ENCODE measurements at regions not wholly inside any gene's neighbourhood (a gene's known extent, or its start where the extent isn't known, plus 50 kb on each side); places are given as distances from the start of the nearest gene placed in this dataset.
A peak's percentile ranks its signal among the peaks of the same experiment; 100 is the strongest.

DNA sequence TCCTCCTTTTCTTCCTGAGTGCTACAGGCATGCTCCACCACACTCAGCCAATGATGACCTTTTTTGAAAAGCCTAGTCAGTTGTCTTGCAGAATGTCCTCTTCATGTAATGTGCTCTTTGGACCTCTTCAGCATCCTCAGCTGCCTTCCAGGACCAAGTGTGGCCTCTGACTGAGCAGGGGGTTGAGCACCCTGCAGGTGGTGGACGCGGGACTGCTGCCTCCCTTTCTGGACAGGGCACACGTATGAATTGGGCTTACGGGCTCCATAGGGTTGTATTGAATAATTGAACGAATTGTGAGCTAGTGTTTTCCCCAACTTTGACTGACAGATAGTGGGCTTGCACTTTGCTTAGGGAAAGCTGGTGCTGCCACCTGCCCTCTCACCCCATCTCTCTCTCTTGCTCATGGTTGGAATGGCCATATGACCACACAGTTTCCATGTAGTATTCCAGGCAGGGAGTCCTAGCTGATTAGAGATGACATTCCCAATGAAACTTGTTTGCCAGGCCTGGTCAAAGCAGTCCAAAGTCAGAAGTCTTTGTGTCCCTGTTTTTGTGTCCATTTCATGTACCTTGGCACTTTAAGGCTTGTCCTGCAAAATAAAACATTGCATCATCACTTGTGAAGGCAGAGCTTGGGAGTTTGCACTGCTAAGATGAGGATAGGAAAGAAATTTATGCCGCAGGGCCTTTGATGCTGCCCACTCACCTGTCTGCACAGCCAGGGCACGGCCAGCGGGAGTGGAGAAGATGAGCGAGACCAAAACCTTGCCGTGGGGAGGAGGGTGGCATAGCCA lies 76.3 kb upstream of the NPAS1 start:
- Histone ChIP-seq H3K27ac (no peak overlapping the region), H3K4me3 (no peak overlapping the region)

DNA sequence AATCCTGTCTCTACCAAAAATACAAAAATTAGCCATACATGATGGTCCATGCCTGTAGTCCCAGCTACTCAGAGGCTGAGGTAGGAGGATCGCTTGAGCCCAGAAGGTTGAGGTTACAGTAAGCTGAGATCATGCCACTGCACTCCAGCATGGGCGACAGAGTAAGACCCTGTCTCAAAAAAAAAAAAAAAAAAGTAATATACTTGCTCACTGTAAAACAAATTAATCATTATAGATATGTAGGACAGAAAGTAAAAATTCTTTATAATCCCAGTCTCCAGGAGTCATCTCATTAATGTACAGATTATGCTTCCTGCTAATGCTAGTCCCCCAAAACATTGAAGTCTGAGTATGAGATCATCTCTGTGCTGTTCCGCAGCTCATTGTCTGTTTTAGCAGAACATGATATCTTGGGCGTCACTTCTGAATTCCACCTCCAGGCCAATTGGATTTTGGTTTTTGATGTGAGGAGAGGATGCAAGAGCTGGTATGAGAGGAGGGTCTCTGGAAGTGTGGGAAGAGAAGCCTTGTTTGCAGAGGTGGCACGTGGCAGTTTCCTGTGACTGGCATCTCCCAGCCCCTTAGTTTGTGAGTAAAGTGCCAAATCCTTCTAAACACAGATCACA lies 75.4 kb upstream of the NPAS1 start:
- peak overlapping the region in 6 of 21 experiments; percentile 3 to 51 (median 40) for H3K27ac ChIP-seq
- no peak overlapping the region for H3K4me3 ChIP-seq

DNA sequence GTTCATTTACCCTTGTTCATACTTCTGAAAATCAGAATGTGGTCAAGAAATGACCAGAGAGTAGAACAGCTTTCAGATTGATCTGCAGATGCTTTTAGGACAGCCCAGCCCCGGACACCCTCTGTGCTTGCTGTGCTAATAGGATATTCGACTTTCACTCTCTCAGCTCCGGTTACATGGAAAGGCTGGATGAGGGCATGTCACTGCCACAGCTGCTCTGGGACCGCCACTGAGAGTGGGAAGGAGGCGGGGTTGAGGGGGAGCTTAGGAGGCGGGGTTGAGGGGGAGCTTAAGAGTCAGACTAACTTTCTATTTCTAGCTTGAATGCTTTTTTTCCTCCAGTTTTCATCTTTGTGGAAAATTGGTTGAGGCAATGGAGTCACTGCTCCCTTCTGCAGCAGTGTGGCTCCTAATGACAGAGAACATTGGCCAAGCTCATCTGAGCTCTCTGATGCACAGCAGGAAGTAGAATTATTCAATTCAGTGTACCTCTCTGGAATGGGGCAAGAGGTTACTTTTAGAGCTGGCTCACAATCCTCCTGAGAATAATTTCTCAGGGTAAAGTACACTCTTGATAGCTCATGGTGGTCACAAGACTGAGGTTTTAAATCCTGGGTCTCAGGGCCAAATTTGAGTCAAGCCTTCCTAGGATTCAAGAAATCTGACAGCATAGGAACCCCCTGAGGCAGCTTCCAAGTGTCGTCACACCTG lies 74.6 kb upstream of the NPAS1 start:
- H3K4me3 ChIP-seq, result no peak overlapping the region
- H3K27ac ChIP-seq, result peak overlapping the region in 15 of 21 experiments; percentile 3 to 63 (median 43)

DNA sequence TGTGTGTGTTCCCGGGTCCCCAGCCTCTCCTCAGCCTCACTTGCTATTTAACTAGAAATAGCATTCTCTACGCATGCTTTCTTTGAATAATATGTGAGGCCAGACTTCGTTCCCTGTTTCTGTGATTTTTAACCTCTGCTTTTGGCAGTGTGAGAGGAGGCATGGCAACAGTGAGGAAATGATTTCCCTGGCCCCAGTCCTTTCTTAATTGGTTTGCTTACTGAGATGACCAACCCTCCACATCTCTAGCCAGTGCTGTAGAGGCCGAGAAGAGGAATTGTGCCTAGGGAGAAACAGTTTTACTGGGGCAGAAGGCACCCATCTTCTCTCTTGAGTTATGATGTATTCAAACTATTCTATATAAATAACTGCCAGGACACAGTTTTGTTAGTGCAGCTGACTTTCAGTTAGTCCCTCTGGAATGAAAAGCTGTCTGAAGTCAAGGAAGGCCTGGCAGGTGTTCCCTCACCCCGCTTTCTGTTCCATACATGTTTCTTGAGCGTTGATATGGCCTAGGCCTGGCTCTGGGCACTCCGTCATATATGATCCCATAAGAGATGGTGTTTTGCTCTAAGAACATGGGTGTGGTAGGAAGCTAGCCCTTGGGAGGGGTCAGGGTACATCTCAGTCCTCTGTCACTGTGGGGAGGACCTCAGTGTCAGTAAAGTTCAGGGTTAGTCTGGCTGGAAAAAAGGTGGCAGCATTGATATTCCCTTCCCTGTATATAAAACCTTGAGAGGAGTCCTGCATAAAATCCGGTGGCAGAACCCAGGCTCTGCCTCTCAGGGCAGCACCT lies 73.7 kb upstream of the NPAS1 start:
- peak overlapping the region in 15 of 21 experiments; percentile 4 to 63 (median 45) for H3K27ac ChIP-seq
- H3K4me3 ChIP-seq, result no peak overlapping the region

DNA sequence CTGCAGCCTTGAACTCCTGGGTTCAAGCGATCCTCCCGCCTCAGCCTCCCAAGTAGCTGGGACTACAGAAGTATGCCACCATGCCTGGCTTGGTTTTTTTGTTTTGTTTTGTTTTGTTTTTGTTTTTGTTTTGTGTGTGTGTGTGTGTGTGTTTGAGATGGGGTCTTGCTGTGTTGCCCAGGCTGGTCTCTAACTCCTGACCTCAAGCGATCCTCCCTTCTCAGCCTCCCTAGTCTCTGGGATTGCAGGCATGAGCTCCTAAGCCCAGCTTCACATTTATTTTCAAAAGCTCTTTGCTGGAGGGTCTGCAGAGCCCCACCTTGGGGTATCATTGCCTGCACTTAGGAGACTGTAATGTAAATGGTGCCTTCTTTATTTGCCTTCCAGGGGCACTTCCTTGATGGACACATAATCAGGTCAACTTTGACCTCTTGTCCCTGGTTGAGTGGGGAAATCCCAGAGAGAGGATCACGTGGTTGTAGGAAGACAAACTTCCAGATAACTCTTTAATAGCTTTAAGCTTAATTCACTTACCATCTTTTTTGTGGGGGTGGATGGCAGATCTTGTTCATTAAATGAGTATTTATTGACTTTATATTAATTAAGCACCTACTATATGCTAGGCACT lies 72.9 kb upstream of the NPAS1 start:
- Histone ChIP-seq H3K27ac (peak overlapping the region in 4 of 21 experiments; percentile 26 to 63 (median 54)), H3K4me3 (no peak overlapping the region)

DNA sequence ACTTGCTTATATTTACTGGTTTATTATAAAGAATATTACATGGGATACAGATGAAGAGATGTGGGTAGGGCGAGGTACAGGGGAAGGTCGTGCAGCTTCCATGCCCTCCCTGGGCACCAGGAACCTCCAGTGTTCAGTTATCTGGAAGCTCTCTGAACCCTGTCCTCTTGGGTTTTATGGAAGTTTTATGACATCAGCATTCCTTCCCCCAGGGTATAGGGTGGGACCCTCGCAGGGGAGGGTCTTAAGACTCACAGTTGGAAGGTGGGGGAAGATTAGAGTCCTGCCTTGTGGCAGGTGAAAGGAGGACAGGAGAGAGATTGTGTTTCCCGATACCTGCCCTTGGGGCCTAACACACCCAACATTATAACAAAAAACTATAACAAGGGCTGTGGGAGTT lies 71.8 kb upstream of the NPAS1 start:
- H3K27ac ChIP-seq, result peak overlapping the region in 2 of 21 experiments; percentile 8 to 28
- no peak overlapping the region for H3K4me3 ChIP-seq

DNA sequence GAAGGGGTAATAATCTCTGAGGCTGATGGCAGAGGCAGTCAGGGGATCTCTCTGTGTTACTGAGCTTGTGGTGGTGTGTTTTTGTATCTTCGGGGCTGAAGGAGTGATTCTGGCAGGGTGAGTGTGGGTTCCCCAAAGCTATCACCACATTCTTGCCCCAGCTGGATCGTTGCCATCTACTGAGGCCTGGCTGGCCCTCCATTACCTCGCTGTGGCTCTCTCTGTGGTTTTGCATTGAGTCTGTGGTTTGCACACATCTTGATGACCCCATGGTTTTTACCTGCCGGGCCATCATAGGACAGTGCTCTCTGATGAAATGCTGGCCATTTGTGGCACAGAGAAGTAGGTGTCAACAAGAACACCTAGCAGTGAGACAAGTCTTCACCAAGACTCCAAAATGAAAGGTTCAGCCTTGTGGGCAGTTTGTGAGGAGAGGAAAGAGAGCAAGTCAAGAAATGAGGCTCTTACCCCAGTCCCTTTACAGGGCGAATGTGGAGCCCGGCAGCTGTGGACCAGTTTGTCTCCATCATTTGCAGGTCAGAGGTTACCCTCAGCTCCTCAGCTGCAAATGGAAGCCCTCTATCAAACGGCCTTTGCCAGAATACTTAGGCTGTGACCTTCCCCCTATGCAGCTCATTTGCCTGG lies 69.0 kb upstream of the NPAS1 start:
- no peak overlapping the region for H3K4me3 ChIP-seq
- peak overlapping the region in 9 of 21 experiments; percentile 1 to 72 (median 11) for H3K27ac ChIP-seq

DNA sequence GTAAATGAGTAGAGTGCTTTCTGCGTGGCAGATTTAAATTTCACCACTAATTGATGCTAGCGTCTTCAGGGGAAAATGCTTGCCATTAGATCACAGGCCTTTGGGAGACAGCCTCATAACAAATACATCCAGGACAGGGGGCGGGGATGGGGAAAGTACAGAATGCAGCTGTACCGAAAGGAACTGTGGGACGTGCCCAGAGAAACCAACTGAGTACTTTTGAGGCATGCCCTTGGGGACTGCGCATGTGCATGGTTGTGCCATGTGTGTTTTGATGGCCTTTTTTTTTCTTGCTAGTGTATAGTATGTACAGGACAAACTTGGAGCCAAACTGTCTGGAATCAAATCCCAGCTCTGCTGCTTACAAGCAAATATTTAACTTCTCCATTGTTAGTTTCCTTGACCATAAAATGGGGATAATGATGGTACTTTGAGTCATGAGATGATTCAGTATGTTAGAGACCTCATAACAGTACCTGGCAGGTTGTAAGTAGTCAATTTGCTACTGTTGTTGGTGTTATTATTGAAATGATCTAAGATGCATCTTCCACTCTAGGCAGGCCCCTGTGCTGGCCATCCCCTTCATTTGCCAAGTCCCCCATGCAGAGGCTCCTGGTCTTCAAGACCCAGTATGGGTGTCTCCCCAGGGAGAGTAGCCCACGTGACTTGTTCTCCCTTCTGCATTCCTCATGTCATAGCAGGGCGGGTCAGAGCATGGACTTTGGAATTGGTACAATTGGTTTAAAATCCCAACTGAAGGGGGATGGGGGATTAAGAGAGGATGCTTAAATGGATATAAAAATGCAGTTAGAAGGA lies 68.3 kb upstream of the NPAS1 start:
- peak overlapping the region in 7 of 21 experiments; percentile 5 to 95 (median 38) for H3K27ac ChIP-seq
- H3K4me3 ChIP-seq, result no peak overlapping the region

DNA sequence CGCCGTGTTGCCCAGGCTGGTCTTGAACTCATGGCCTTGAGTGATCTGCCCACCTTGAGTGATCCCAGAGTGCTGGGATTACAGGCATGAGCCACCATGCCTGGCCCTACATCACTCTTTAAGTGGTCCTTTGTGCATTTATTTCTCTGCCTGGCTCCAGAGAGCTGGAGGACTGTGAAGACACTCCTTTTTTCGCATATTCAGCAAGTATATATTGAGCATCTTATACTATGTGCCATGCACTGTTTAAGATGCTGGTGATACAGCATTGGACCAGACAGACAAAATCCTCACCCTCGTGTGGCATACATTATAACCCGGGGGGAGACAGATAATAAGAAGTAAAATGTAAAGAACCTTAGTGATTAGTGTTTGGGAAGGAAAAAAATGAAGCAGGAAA lies 66.8 kb upstream of the NPAS1 start:
- no peak overlapping the region for H3K4me3 ChIP-seq
- peak overlapping the region in 7 of 21 experiments; percentile 42 to 95 (median 77) for H3K27ac ChIP-seq

DNA sequence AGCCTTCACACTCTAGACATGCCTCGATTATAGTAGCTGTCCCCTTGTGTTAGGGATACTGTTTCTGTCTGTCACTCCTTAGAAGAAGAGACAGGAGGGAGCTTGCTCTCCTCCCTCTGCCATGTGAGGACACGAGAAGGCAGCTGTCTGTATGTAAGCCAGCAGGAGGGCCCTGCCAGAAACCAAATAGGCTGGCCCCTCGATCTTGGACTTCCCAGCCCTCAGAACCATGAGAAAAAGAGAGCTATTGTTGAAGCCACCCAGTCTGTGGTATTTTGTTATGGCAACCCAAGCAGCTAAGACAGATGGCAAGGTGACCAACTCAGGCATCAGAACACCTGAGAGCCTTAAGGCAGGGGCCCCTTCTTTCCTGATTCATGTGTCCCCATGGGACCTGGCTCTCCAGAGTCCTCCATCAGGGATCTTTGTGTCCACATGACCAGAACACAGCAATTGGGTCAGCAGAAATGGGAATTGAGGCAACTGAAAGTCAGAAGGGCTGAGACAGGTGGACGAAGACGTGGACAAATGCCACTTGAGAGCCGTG lies 65.6 kb upstream of the NPAS1 start:
- H3K27ac ChIP-seq, result peak overlapping the region in 18 of 21 experiments; percentile 1 to 95 (median 64)

DNA sequence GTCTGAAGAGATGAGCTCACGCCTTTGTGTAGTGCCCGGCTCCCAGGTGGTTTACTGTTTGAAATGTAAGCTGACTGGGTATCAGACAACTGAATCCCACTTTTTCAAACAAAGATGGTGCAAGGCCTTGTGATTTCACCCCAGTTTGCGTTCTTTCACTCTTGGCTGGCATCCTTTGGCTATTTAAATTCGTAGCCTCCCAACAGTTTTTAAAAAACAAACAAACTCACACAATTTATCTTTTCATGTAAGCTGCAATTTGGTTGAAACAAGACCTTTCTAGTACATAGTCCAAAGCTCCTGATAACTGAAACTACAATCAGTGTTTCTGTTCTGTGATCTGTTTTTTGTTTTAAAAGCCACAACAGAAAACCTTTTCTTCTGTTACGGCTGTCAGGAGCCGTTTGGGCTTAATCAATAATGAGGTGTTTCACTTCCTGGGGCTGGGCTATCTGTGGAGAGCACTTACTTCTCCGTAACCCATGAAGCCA lies 65.1 kb upstream of the NPAS1 start:
- H3K4me3 ChIP-seq, result peak overlapping the region in 1 of 7 experiments; percentile 8
- peak overlapping the region in 19 of 21 experiments; percentile 1 to 95 (median 65) for H3K27ac ChIP-seq

More for the DNA sequence above, 65.6 kb upstream of the NPAS1 start:
- no peak overlapping the region for H3K4me3 ChIP-seq

DNA sequence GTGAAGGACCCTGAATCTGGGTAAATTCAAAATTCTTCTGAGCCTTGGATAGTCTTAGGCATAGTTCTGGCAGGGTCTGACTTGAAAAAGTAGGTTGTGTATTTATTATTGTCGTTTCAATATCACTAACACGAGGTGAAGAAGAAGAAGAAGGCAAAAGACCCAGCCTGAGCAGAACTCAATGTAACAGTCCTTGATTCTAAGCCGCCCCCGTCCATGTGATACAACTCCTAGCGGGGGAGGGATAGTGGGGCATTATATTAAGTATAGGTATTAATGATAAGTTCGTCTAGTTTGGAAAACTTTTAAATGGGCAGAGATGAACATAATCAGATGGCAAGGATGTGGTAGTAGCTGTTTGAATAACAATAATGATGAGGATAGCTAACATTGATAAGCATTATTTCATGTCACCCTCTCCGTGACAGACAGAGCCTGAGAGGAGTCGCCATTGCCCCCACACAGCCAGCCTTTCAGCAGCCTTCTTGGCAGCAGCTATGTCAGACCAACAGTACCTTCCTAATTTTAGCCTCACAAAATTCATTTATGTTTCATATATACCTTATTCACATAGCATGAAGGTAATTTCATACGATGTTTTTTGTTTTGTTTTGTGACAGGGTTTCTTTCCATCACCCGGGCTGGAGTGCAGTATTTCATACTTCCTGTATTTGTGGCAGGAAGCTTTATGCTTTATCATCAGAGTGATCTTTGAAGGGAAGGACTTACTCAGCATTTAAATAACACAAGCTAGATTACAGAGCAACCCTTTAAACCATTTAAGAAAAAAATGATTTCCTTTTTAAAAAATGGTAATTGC lies 64.4 kb upstream of the NPAS1 start:
- peak overlapping the region in 18 of 21 experiments; percentile 1 to 95 (median 67) for H3K27ac ChIP-seq
- peak overlapping the region in 3 of 7 experiments; percentile 8 to 22 (median 10) for H3K4me3 ChIP-seq

DNA sequence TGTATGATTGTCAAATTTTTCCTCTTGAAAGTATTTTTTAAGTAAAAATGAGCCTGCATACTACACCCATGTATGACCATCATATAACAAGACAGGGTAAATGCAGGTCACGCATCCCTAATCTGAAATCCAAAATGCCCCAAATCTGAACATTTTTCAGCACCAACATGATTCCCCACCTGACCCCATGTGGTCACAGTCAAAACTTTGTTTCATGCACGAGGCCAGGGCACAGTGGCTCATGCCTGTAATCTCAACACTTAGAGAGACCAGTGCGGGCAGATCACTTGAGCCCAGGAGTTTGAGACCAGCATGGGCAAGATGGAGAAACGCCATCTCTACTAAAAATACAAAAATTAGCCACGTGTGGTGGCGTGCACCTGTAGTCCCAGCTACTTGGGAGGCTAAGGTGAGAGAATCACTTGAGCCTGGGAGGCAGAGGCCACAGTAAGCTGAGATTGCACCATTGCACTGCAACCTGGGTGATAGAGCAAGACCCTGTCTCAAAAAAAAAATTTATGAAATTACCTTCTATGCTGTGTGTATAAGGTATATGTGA lies 63.7 kb upstream of the NPAS1 start:
- Histone ChIP-seq H3K4me3 (no peak overlapping the region), H3K27ac (peak overlapping the region in 14 of 21 experiments; percentile 19 to 95 (median 61))

DNA sequence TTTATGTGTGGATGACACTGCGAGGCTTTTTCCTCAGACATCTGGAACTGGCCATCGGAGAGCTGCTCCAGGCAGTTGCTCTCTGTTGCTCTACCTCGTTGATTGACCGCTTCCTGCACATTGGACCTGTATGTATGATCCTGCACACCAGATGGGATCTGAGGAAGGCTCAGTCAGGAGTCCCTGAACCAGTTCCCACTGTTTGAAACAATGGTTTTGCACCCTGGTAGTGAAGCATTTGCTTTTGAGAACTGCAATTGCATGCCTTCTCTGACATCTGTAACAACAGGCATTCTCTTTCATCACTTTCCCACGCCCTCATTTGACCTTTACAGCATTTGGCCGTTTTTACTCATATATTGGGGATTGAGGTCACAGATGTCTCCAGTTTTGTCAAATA lies 61.1 kb upstream of the NPAS1 start:
- H3K27ac ChIP-seq, result peak overlapping the region in 7 of 21 experiments; percentile 10 to 95 (median 33)
- no peak overlapping the region for H3K4me3 ChIP-seq

DNA sequence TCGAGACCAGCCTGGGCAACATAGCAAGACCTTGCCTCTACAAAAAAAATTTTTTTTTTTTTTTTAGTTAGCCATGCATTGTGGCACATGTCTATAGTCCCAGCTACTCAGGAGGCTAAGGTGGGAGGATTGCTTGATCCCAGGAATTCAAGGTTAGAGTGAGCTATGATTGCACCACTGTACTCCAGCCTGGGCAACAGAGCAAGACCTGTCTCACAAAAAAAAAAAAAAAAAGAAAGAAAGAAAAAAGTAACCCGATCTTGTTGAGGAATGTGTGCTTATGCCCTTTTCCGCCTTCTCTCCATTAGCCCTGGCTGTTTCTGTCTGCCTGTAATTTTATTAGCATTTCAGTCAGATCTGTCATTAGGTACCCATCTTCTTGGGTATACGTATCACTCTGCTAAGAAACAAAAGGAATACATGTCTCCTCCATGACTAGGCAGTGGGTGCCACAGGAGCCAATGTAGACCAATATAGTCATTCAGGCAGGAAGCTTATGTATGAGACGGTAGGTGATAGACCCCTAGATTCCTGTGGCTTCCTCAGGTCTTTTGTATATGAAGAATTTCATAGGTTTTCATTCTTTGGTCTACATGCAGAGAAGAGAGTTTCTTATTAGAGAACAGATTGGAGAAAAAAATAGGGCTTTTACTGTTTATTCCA lies 59.6 kb upstream of the NPAS1 start:
- Histone ChIP-seq H3K27ac (no peak overlapping the region), H3K4me3 (no peak overlapping the region)
